A549 (cell line): ENCODE measurements at regions not wholly inside any gene's neighbourhood (a gene's known extent, or its start where the extent isn't known, plus 50 kb on each side); places are given as distances from the start of the nearest gene placed in this dataset.

Source experiments
- ATAC-seq, 2 experiments: fragments of 200-7000 bp in 1 of 2; fragments of >200 bp in 1 of 2; cut with Nextera tagmentation in 1 of 2; cut with Tn5 transposase in 1 of 2; 3 replicates each; pipeline versions ENCODE4 v1.8.0 to v1.9.1; 2018 to 2020; ENCODE audit warnings: mild to moderate bottlenecking in 1 of 2, moderate library complexity in 1 of 2
- CTCF ChIA-PET: fragments of 300-600 bp; sonication (Branson Sonifier 250); formaldehyde crosslinking; extraction: SDS; loops from one replicate; lab custom pipeline; 2021; ENCODE audit warnings: antibody characterized with exemption, inconsistent platforms; lab: Yijun Ruan, JAX
- POLR2A ChIA-PET: fragments of 350-600 bp; formaldehyde crosslinking; extraction: SDS; loops from one replicate; lab custom pipeline; 2021; ENCODE audit warnings: antibody characterized with exemption, inconsistent platforms; lab: Yijun Ruan, JAX
- DNase-seq, 2 experiments: peaks; one replicate each; pipeline versions ENCODE4 v3.0.0 to v3.0.0-alpha.2; 2011 to 2016; ENCODE audit warnings: low read depth in 1 of 2, low spot score in 1 of 2
- FAIRE-seq: peaks from 2 replicates; lab custom pipeline; 2011; peaks lifted over from hg19 to GRCh38; lab: Jason Lieb, UNC
- H3K27ac ChIP-seq, 2 experiments: fragments of >200 bp; sonication (Bioruptor Twin); formaldehyde crosslinking; 3 replicates each; pipeline ENCODE4 v1.5.1; 2016 to 2017
- H3K4me1 ChIP-seq: fragments of >200 bp; sonication (Bioruptor Twin); formaldehyde crosslinking; 3 replicates; pipeline ENCODE4 v1.6.1; 2016
- H3K4me2 ChIP-seq: fragments of >200 bp; sonication (Bioruptor Twin); formaldehyde crosslinking; 3 replicates; pipeline ENCODE4 v1.6.1; 2016
- H3K4me3 ChIP-seq: fragments of >200 bp; sonication (Bioruptor Twin); formaldehyde crosslinking; 3 replicates; pipeline ENCODE4 v1.5.1; 2016
- H3K9me3 ChIP-seq: fragments of >200 bp; sonication (Bioruptor Twin); formaldehyde crosslinking; 3 replicates; pipeline ENCODE4 v1.6.1; 2016
- BHLHE40 ChIP-seq: IDR thresholded peaks from 2 replicates; pipeline ENCODE4 v1.6.1; 2012; ENCODE audit warnings: low read depth, low read length, inconsistent platforms
- CEBPB ChIP-seq, 2 experiments: fragments of >200 bp in 1 of 2; sonication (Bioruptor Twin) in 1 of 2; formaldehyde crosslinking in 1 of 2; IDR thresholded peaks; 2 replicates each; pipeline ENCODE4 v1.6.1; 2012 to 2016
- CHD2 ChIP-seq: fragments of 150-350 bp; IDR thresholded peaks from 2 replicates; pipeline ENCODE4 v1.6.1; 2014; ENCODE audit warnings: low read length; ENCODE audit not compliant: partially characterized antibody
- CTCF ChIP-seq: fragments of >200 bp; sonication (Bioruptor Twin); formaldehyde crosslinking; IDR thresholded peaks from 3 replicates; pipeline ENCODE4 v1.5.1; 2016
- EP300 ChIP-seq, 2 experiments: fragments of >200 bp; sonication (Bioruptor Twin); formaldehyde crosslinking; IDR thresholded peaks; 2 replicates in 1 of 2; 3 replicates in 1 of 2; pipeline ENCODE4 v1.6.1; 2016 to 2017
- ESRRA ChIP-seq: fragments of 150-350 bp; IDR thresholded peaks from 2 replicates; pipeline ENCODE4 v1.6.1; 2014; ENCODE audit warnings: mild to moderate bottlenecking, low read length, borderline replicate concordance
- HDAC2 ChIP-seq: fragments of 200-600 bp; sonication (generic); IDR thresholded peaks from 2 replicates; pipeline ENCODE4 v1.6.1; 2016
- HES2 ChIP-seq: fragments of >200 bp; sonication (Bioruptor Twin); formaldehyde crosslinking; IDR thresholded peaks from 2 replicates; pipeline ENCODE4 v1.6.1; 2016
- HEYL ChIP-seq: fragments of 250-450 bp; sonication (Bioruptor Pico); IDR thresholded peaks from 2 replicates; pipeline ENCODE4 v1.8.0; 2021; ENCODE audit warnings: mild to moderate bottlenecking, moderate library complexity
- HOXB13 ChIP-seq: fragments of 250-450 bp; sonication (Bioruptor Pico); IDR thresholded peaks from 2 replicates; pipeline ENCODE4 v1.5.0; 2020; ENCODE audit warnings: low read depth, mild to moderate bottlenecking, moderate library complexity
- KDM1A ChIP-seq: fragments of 200-600 bp; sonication (generic); IDR thresholded peaks from 2 replicates; pipeline ENCODE4 v1.6.1; 2016; ENCODE audit warnings: low read depth, mild to moderate bottlenecking
- MAFK ChIP-seq: fragments of 450-650 bp; IDR thresholded peaks from 2 replicates; pipeline ENCODE4 v1.6.1; 2014; ENCODE audit not compliant: partially characterized antibody
- MAZ ChIP-seq: fragments of 150-350 bp; IDR thresholded peaks from 2 replicates; pipeline ENCODE4 v1.6.1; 2014; ENCODE audit warnings: antibody characterized with exemption, low read depth, low read length, borderline replicate concordance
- MYC ChIP-seq: IDR thresholded peaks from 2 replicates; pipeline ENCODE4 v1.6.1; 2012; ENCODE audit warnings: mild to moderate bottlenecking, inconsistent platforms, low read length, improper control_type of control experiment, borderline replicate concordance
- NR3C1 ChIP-seq: fragments of >200 bp; sonication (Bioruptor Twin); formaldehyde crosslinking; IDR thresholded peaks from 3 replicates; pipeline ENCODE4 v1.6.1; 2017
- POLR2AphosphoS2 ChIP-seq: conservative IDR thresholded peaks from 2 replicates; pipeline ENCODE4 v1.6.1; 2012; ENCODE audit warnings: low read length, improper control_type of control experiment, inconsistent platforms
- RARB ChIP-seq: fragments of 250-450 bp; sonication (Bioruptor Pico); IDR thresholded peaks from 2 replicates; pipeline ENCODE4 v1.8.0; 2021; ENCODE audit warnings: mild to moderate bottlenecking, moderate library complexity
- REST ChIP-seq: fragments of 200-600 bp; sonication (generic); IDR thresholded peaks from 2 replicates; pipeline ENCODE4 v1.6.1; 2016; ENCODE audit warnings: antibody characterized with exemption, mild to moderate bottlenecking, moderate library complexity
- RNF2 ChIP-seq: fragments of 200-600 bp; sonication (generic); IDR thresholded peaks from 2 replicates; pipeline ENCODE4 v1.6.1; 2016; ENCODE audit warnings: low read depth, mild to moderate bottlenecking, antibody characterized with exemption, moderate library complexity, borderline replicate concordance
- WGBS: methylation state at CpG from one replicate; pipeline ENCODE4 v1.1.6; 2017; ENCODE audit errors: missing lambda C conversion rate; 5-methylcytosine and 5-hydroxymethylcytosine counted together
- TF ChIP-seq, protein P1 (sequence below): IDR thresholded peaks from 2 replicates; pipeline ENCODE4 v1.6.1; 2012; ENCODE audit warnings: low read depth, borderline replicate concordance
- TF ChIP-seq, protein P2 (sequence below): fragments of >200 bp; sonication (Bioruptor Twin); formaldehyde crosslinking; IDR thresholded peaks from 3 replicates; pipeline ENCODE4 v1.6.1; 2016

- Histone ChIP-seq H3K9me3 (no peaks in the 10 kb centered on the region), H3K4me1 (no peaks in the 10 kb centered on the region), H3K4me2 (no peak overlapping the region), H3K27ac (no peak overlapping the region), H3K4me3 (no peak overlapping the region)
- ATAC-seq (no peak), FAIRE-seq (no peak), DNase-seq (no peak)
- WGBS, result 24% methylated on average over 4 of the region's 9 CpGs
- ChIA-PET CTCF (interaction anchor here (0.6 kb wide), 1 partner anchor 153 kb away, joined by 3 read pairs; no protein-coding TSS in a partner anchor), POLR2A (no interaction called here)
- TF ChIP-seq CEBPB (IDR thresholded peaks at IDR 0.05), result no peak
- no peak for TF ChIP-seq ESRRA
Observed at GRCh38 chr10:2599571-2599970, 467.8 kb upstream of the PFKP start.

DNA sequence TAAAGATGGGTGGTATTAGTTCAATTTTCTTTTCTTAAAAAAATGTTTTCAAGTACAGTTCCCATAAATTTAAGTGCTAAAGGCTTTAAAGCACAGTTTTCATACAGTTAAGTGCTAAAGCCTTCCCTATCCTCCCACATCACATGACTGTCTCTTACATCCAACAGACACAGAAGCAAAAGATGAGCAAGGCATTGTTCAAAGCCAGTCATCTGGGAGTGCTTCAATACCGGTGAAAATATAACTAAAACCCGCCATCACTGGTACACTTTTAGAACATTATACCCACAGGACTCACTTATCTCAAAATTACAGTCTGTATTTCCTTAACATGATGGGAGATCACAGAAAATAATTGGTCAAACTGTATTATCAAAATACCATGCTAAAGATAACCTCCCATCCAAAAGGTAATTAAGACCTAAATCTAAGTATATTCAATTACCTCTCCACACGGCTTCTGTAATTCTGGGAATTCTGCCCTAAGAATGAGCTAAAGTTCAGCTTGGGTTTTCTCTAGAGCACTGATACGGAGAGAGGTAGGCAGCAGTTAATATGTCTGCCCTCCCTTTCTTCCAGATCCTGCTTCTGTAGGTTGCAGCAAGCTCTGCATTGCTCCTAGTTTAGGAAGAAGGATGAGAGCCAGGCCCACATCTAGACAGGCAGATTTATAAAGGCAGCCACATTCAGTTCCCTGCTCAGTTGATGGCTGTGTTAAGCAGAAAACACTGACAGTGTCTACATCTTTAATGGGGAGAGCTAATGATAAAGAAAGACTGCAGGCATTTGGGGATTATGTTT, 474.8 kb upstream of the PFKP start:
- no peak for DNase-seq
- CTCF ChIA-PET, result interaction anchor here (1.2 kb wide), 1 partner anchor 10 kb away, joined by 3 read pairs; no protein-coding TSS in a partner anchor
- WGBS, result under 1% methylated on average over 4 of the region's 4 CpGs
- H3K4me1 ChIP-seq, result no peaks in the 10 kb centered on the region
- POLR2A ChIA-PET, result no interaction called here
- no peaks in the 10 kb centered on the region for H3K9me3 ChIP-seq
- no peak for ATAC-seq
- TF ChIP-seq HDAC2, result no peak
- TF ChIP-seq POLR2AphosphoS2, result no peak
- TF ChIP-seq RNF2, result no peak
- TF ChIP-seq CTCF, result no peak
- no peak overlapping the region for H3K4me2 ChIP-seq
- no peak overlapping the region for H3K27ac ChIP-seq
- FAIRE-seq, result no peak
- H3K4me3 ChIP-seq, result no peak overlapping the region

- FAIRE-seq, result no peak
Observed at GRCh38 chr10:2589196-2589595, 478.2 kb upstream of the PFKP start.

GRCh38 chr10:2584385-2584784, 483.0 kb upstream of the PFKP start:
- WGBS, result 32% methylated on average over 2 of the region's 2 CpGs
- no peak for ATAC-seq
- DNase-seq, result no peak
- no peaks in the 10 kb centered on the region for H3K9me3 ChIP-seq
- no peak for FAIRE-seq
- no peak overlapping the region for H3K4me2 ChIP-seq
- H3K4me3 ChIP-seq, result no peak overlapping the region
- H3K27ac ChIP-seq, result no peak overlapping the region
- ChIA-PET POLR2A (no interaction called here), CTCF (no interaction called here)
- TF ChIP-seq, protein P1, sequence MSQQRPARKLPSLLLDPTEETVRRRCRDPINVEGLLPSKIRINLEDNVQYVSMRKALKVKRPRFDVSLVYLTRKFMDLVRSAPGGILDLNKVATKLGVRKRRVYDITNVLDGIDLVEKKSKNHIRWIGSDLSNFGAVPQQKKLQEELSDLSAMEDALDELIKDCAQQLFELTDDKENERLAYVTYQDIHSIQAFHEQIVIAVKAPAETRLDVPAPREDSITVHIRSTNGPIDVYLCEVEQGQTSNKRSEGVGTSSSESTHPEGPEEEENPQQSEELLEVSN, result no peak
- TF ChIP-seq REST (no peak), CHD2 (no peak), HDAC2 (no peak), HOXB13 (CRISPR knock-in tag) (no peak), HES2 (no peak), BHLHE40 (no peak), POLR2AphosphoS2 (no peak), KDM1A (no peak), NR3C1 (no peak)
- H3K4me1 ChIP-seq, result no peaks in the 10 kb centered on the region

More at GRCh38 chr10:2589196-2589595, 478.2 kb upstream of the PFKP start:
- TF ChIP-seq MAFK (no peak), HEYL (no peak), RNF2 (no peak), HES2 (no peak), RARB (CRISPR knock-in tag) (no peak), EP300 (IDR thresholded peaks at IDR 0.05) (no peak), MYC (no peak), MAZ (no peak)
- TF ChIP-seq, protein P2, sequence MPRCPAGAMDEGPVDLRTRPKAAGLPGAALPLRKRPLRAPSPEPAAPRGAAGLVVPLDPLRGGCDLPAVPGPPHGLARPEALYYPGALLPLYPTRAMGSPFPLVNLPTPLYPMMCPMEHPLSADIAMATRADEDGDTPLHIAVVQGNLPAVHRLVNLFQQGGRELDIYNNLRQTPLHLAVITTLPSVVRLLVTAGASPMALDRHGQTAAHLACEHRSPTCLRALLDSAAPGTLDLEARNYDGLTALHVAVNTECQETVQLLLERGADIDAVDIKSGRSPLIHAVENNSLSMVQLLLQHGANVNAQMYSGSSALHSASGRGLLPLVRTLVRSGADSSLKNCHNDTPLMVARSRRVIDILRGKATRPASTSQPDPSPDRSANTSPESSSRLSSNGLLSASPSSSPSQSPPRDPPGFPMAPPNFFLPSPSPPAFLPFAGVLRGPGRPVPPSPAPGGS, result no peak
- ChIA-PET CTCF (no interaction called here), POLR2A (no interaction called here)
- Histone ChIP-seq H3K4me1 (no peaks in the 10 kb centered on the region), H3K4me2 (no peak overlapping the region), H3K27ac (no peak overlapping the region), H3K4me3 (no peak overlapping the region), H3K9me3 (no peaks in the 10 kb centered on the region)
- ATAC-seq (no peak), DNase-seq (no peak)
- 11% methylated on average over 5 of the region's 5 CpGs for WGBS
